Omental fat pad (tissue), 3 donors: ENCODE measurements at regions not wholly inside any gene's neighbourhood (a gene's known extent, or its start where the extent isn't known, plus 50 kb on each side); places are given as distances from the start of the nearest gene placed in this dataset.

Source experiments
- ATAC-seq: fragments of 150-250 bp; one replicate; pipeline ENCODE4 v1.9.1; 2016; ENCODE audit warnings: mild to moderate bottlenecking, moderate library complexity; ENCODE audit not compliant: low FRiP score
- DNase-seq: peaks from one replicate; pipeline ENCODE4 v3.0.0-alpha.2; 2019; ENCODE audit warnings: low spot score
- TF ChIP-seq, protein P1 (sequence below), 3 donors: fragments of 450-650 bp; IDR thresholded peaks; one replicate each; pipeline ENCODE4 v1.5.1; 2016 to 2017; ENCODE audit warnings: antibody characterized with exemption in 3 of 3, mild to moderate bottlenecking in 3 of 3, moderate library complexity in 2 of 3

DNA sequence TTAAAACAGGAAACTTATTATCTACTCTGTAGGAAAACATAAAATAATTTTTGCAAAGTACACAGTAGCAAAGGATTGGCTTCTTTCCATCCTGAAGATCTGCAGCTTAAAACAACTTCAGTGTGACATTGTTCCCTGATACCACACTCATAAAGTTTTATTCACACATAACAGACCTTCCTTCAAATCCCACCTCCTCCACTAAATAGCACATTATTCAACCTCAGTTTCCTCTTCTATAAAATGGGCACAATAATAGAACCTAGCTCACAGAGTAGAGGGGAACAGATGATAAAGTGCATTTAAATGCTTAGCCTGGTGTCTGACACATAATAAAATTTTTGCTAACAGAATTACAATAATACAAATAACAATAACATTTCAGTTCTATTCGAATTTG, 250.4 kb upstream of the RBBP8 start:
- ATAC-seq (no peak), DNase-seq (no peak)
- TF ChIP-seq, protein P1, sequence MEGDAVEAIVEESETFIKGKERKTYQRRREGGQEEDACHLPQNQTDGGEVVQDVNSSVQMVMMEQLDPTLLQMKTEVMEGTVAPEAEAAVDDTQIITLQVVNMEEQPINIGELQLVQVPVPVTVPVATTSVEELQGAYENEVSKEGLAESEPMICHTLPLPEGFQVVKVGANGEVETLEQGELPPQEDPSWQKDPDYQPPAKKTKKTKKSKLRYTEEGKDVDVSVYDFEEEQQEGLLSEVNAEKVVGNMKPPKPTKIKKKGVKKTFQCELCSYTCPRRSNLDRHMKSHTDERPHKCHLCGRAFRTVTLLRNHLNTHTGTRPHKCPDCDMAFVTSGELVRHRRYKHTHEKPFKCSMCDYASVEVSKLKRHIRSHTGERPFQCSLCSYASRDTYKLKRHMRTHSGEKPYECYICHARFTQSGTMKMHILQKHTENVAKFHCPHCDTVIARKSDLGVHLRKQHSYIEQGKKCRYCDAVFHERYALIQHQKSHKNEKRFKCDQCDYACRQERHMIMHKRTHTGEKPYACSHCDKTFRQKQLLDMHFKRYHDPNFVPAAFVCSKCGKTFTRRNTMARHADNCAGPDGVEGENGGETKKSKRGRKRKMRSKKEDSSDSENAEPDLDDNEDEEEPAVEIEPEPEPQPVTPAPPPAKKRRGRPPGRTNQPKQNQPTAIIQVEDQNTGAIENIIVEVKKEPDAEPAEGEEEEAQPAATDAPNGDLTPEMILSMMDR (IDR thresholded peaks at IDR 0.05) = no peak

DNA sequence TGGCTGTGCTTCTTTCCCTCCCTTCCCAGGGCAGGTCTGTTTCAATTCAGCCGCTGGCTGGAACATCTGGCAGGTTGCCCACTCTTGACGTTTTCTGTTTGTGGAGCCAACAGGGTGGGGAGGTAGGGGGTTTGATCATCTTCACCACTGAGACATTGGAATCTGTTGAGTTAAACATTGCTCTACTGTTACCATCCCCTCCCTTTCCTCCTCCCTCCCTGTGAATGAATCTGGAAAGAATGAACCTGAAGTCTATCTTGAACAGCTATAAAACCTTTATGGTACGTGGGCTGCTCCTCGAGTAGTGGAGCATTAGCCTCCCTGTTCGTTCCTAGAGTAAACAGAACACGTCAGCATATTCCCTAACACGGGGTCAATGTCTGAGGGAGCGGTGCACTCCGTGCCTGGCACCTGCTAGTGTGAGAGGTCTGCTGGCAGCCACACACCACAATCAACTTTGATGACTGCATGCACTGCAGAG, 249.9 kb upstream of the RBBP8 start:
- TF ChIP-seq, protein P1 (IDR thresholded peaks at IDR 0.05) = no peak
- DNase-seq (peak; percentile 82), ATAC-seq (peak; percentile 94)

DNA sequence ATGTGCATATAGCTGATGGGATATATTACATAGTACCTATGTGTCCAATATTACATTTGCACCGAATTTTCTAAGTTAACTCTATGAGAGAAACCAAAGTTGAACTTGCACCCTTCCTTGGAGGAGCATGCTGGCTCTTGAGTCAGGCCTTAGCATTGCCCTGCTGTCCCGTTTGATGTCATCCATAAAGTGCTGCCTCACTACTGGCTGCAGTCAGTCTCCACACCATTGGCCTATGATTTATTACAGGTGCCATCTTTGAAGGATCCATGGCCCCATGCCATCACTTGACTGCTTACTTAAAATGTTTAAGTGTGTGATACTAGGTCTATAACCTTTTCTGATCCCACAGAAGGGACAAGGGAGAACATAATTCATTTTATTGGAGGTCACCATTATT, 249.3 kb upstream of the RBBP8 start:
- DNase-seq (no peak), ATAC-seq (no peak)
- TF ChIP-seq, protein P1 (IDR thresholded peaks at IDR 0.05) = no peak

DNA sequence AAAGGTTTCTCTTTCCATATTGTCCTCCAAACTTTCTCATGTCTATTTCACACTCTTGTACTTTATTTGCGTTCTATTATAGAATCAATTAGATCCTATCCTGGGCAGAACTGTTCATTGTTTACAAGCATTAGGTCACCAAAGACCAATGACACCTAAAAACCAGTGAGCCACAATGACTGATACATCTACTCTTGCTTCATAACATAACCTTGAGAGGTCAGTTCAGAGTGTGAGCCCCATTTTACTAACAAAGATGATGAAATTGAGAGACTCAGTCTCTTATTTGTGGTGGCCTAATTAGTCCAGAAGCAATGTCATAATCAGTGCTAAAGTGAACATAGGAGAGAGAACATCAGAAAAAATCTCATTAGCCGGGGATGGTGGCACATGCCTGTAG, 248.9 kb upstream of the RBBP8 start:
- ATAC-seq (no peak), DNase-seq (no peak)
- TF ChIP-seq, protein P1 (IDR thresholded peaks at IDR 0.05) = no peak

DNA sequence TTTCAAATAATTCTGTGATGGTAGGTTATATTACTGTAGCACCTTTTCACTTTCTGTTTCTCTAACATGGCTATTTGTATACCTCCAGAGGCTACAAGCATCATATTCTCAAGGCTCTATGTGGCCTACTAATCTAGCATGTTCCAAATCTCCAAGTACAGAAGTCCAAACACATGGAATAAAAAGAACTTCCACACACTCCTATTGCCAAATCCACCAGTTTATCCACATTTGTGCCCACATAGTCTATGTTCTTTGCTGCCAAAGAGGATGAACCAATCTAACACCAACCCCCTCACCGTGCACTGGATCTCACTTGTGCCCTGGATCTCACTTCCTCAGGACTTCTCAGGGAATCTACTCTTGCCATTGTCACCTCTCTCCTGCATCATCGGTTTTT, 247.3 kb upstream of the RBBP8 start:
- TF ChIP-seq, protein P1 (IDR thresholded peaks at IDR 0.05) = no peak
- no peak for DNase-seq
- no peak for ATAC-seq

DNA sequence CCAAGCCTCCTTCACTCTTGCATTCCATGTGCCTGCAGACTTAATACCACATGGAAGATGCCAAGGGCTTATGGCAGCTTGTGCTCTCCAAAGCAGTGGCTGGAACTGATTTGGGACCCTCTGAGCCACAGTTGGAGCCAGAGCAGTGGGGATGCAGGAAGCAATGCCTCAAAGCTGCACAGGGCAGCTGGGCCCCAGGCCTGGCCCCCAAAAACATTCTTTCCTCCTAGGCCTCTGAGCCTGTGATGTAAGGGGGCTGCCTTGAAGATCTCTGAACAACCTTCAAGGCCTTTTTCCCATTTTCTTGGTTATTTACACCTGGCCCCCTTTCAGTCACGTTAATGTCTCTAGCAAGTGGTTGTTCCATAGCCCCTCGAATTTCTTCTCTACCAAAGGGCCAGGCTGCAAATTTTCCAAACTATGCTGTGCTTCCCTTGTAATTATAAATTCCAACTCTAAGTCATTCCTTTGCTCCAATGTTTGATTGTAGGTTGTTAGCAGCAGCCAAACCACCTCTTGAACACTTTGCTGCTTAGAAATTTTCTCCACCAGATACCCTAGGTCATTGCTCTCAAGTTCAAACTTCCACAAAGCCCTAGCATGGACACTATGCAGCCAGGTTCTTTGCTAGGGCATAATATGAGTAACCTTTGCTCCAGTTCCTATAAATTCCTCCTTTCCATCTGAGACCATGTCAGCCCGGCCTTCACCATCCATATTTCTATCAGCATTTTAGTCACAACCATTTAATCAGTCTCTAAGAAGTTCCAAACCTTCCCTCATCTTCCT, 245.0 kb upstream of the RBBP8 start:
- TF ChIP-seq, protein P1 (IDR thresholded peaks at IDR 0.05) = no peak
- DNase-seq (no peak), ATAC-seq (no peak)

DNA sequence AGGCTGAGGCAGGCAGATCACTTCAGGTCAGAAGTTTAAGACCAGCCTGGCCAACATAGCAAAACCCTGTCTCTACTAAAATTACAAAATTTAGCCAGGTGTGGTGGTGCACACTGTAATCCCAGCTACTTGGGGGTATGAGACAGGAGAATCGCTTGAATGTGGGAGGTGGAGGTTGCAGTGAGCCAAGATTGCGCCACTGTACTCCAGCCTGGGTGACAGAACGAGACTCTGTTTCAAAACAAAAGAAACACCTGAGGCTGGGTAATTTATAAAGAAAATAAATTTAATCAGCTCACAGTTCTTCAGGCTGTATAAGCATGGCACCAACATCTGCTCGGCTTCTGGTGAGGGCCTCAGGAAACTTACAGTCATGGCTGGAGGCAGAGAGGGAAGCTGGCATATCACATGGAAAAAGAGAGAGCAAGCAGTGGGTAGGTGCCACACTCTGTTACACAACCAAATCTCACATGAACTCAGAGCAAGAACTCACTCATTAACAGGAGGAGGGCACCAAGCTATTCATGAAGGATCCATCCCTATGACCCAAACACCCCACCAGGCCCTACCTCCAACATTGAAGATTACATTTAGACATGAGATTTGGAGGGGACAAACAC, 244.1 kb upstream of the RBBP8 start:
- no peak for DNase-seq
- TF ChIP-seq, protein P1 (IDR thresholded peaks at IDR 0.05) = no peak
- no peak for ATAC-seq
